H1 (cell line): ENCODE measurements at regions not wholly inside any gene's neighbourhood (a gene's known extent, or its start where the extent isn't known, plus 50 kb on each side); places are given as distances from the start of the nearest gene placed in this dataset.
A peak's percentile ranks its signal among the peaks of the same experiment; 100 is the strongest.

ENCODE experiments used
- CTCF ChIA-PET: fragments of 300-600 bp; sonication (Branson Sonifier 250); formaldehyde crosslinking; loops from one replicate; lab custom pipeline; 2021; ENCODE audit not compliant: partially characterized antibody; lab: Charles Lee
- POLR2A ChIA-PET: fragments of 300-600 bp; sonication (Branson Sonifier 250); formaldehyde crosslinking; loops from one replicate; lab custom pipeline; 2021; ENCODE audit warnings: inconsistent platforms; ENCODE audit not compliant: partially characterized antibody; lab: Charles Lee
- DNase-seq, 2 experiments: peaks; one replicate each; pipeline versions ENCODE4 v3.0.0 to v3.0.0-alpha.2; 2010 to 2022; ENCODE audit warnings: low spot score in 2 of 2, low read depth in 1 of 2, mixed read lengths in 1 of 2
- FAIRE-seq: peaks from 2 replicates; lab custom pipeline; 2011; peaks lifted over from hg19 to GRCh38; lab: Jason Lieb, UNC
- H2AFZ ChIP-seq: 2 replicates; pipeline ENCODE4 v1.8.1; 2012; ENCODE audit warnings: low read length, inconsistent platforms
- H2AK5ac ChIP-seq: 2 replicates; pipeline ENCODE4 v1.6.1; 2013; ENCODE audit warnings: low read depth, low read length
- H2BK120ac ChIP-seq: replicated peaks from 2 replicates; pipeline ENCODE3; 2013; ENCODE audit warnings: low read depth, low read length, inconsistent platforms
- H2BK12ac ChIP-seq: 2 replicates; pipeline ENCODE4 v1.6.1; 2013; ENCODE audit warnings: low read depth, low read length
- H2BK15ac ChIP-seq: 2 replicates; pipeline ENCODE4 v1.6.1; 2013; ENCODE audit warnings: low read length
- H2BK20ac ChIP-seq: 2 replicates; pipeline ENCODE4 v1.6.1; 2013; ENCODE audit warnings: low read length
- H2BK5ac ChIP-seq: 2 replicates; pipeline ENCODE4 v1.6.1; 2013; ENCODE audit warnings: low read depth, low read length
- H3K14ac ChIP-seq: 2 replicates; pipeline ENCODE4 v1.6.1; 2013; ENCODE audit warnings: inconsistent platforms; ENCODE audit not compliant: insufficient read length
- H3K18ac ChIP-seq: 2 replicates; pipeline ENCODE4 v1.6.1; 2013; ENCODE audit warnings: low read length; ENCODE audit errors: extremely low read depth
- H3K23ac ChIP-seq: 2 replicates; pipeline ENCODE4 v1.6.1; 2013; ENCODE audit warnings: inconsistent platforms; ENCODE audit not compliant: insufficient read length
- H3K23me2 ChIP-seq: 2 replicates; pipeline ENCODE4 v1.6.1; 2013; ENCODE audit warnings: low read depth, low read length
- H3K27ac ChIP-seq: 2 replicates; pipeline ENCODE4 v1.6.1; 2011; ENCODE audit warnings: low read depth, low read length, inconsistent platforms
- H3K27me3 ChIP-seq, 4 experiments: replicated peaks in 1 of 4; 1 replicate in 1 of 4; 2 replicates in 3 of 4; pipeline versions ENCODE4 v1.6.1 to v1.8.1; 2011 to 2013; ENCODE audit warnings: low read length in 3 of 4, mild to moderate bottlenecking in 3 of 4, inconsistent platforms in 2 of 4, mixed read lengths in 2 of 4, moderate library complexity in 1 of 4; ENCODE audit not compliant: control insufficient read depth in 3 of 4, insufficient read depth in 3 of 4; ENCODE audit errors: extremely low read depth in 1 of 4
- H3K36me3 ChIP-seq, 4 experiments: 2 replicates each; pipeline versions ENCODE4 v1.6.1 to v1.8.1; 2011 to 2013; ENCODE audit warnings: mild to moderate bottlenecking in 4 of 4, low read length in 3 of 4, moderate library complexity in 2 of 4, control low read depth in 1 of 4, inconsistent platforms in 1 of 4; ENCODE audit not compliant: insufficient read depth in 4 of 4, control insufficient read depth in 2 of 4
- H3K4ac ChIP-seq: replicated peaks from 2 replicates; pipeline ENCODE3; 2013; ENCODE audit warnings: low read length, low read depth, mixed read lengths, inconsistent platforms; ENCODE audit not compliant: insufficient read length
- H3K4me1 ChIP-seq, 4 experiments: replicated peaks in 1 of 4; 1 replicate in 1 of 4; 2 replicates in 3 of 4; pipeline versions ENCODE4 v1.6.1 to v1.8.1; 2011 to 2013; ENCODE audit warnings: low read length in 3 of 4, inconsistent platforms in 2 of 4, mixed read lengths in 1 of 4; ENCODE audit not compliant: insufficient read depth in 4 of 4, control insufficient read depth in 3 of 4
- H3K4me2 ChIP-seq, 2 experiments: 2 replicates each; pipeline versions ENCODE4 v1.6.1 to v1.8.1; 2011 to 2013; ENCODE audit warnings: low read depth in 2 of 2, low read length in 2 of 2, control low read depth in 1 of 2, inconsistent platforms in 1 of 2, mild to moderate bottlenecking in 1 of 2; ENCODE audit not compliant: insufficient read depth in 1 of 2
- H3K4me3 ChIP-seq, 4 experiments: fragments of 200-600, 300-600 bp in 1 of 4; sonication (generic), shearing (Covaris generic), sonication (Bioruptor Twin) in 1 of 4; 2 replicates each; pipeline versions ENCODE4 v1.5.1 to v1.8.1; 2011 to 2016; ENCODE audit warnings: low read length in 4 of 4, low read depth in 3 of 4, control low read depth in 2 of 4, inconsistent platforms in 2 of 4, mild to moderate bottlenecking in 2 of 4, mixed read lengths in 1 of 4, moderate library complexity in 1 of 4; ENCODE audit not compliant: insufficient read depth in 2 of 4; ENCODE audit errors: extremely low read depth in 1 of 4
- H3K56ac ChIP-seq: replicated peaks from 2 replicates; pipeline ENCODE3; 2013; ENCODE audit warnings: low read depth, mild to moderate bottlenecking, mixed read lengths, low read length, inconsistent platforms; ENCODE audit not compliant: insufficient read length
- H3K79me1 ChIP-seq: 2 replicates; pipeline ENCODE4 v1.6.1; 2013; ENCODE audit warnings: low read depth, low read length, control low read depth
- H3K79me2 ChIP-seq, 2 experiments: 2 replicates each; pipeline versions ENCODE4 v1.6.1 to v1.8.1; 2012 to 2013; ENCODE audit warnings: low read length in 2 of 2, mild to moderate bottlenecking in 2 of 2, inconsistent platforms in 1 of 2; ENCODE audit not compliant: insufficient read depth in 2 of 2, control insufficient read depth in 1 of 2
- H3K9ac ChIP-seq, 4 experiments: replicated peaks in 1 of 4; 1 replicate in 1 of 4; 2 replicates in 3 of 4; pipeline versions ENCODE4 v1.6.1 to v1.8.1; 2011 to 2013; ENCODE audit warnings: low read depth in 3 of 4, low read length in 3 of 4, control low read depth in 2 of 4, mild to moderate bottlenecking in 2 of 4, moderate library complexity in 2 of 4, inconsistent platforms in 1 of 4; ENCODE audit errors: extremely low read depth in 1 of 4
- H3K9me3 ChIP-seq, 2 experiments: 2 replicates each; pipeline versions ENCODE4 v1.6.1 to v1.8.1; 2012 to 2013; ENCODE audit warnings: mild to moderate bottlenecking in 2 of 2, moderate library complexity in 2 of 2, control low read depth in 1 of 2, inconsistent platforms in 1 of 2, low read depth in 1 of 2, low read length in 1 of 2, mixed read lengths in 1 of 2; ENCODE audit not compliant: insufficient read depth in 2 of 2
- H4K20me1 ChIP-seq, 2 experiments: replicated peaks in 1 of 2; 2 replicates each; pipeline versions ENCODE3 to v1.8.1; 2011 to 2013; ENCODE audit warnings: inconsistent platforms in 2 of 2, low read length in 2 of 2, mild to moderate bottlenecking in 1 of 2; ENCODE audit not compliant: insufficient read depth in 2 of 2, control insufficient read depth in 1 of 2
- H4K5ac ChIP-seq: 2 replicates; pipeline ENCODE4 v1.6.1; 2013; ENCODE audit warnings: low read length, low read depth, mixed read lengths, inconsistent platforms; ENCODE audit not compliant: insufficient read length
- H4K8ac ChIP-seq: 2 replicates; pipeline ENCODE4 v1.8.0; 2013; ENCODE audit warnings: mild to moderate bottlenecking, moderate library complexity, low read length, inconsistent platforms; ENCODE audit not compliant: insufficient read depth; ENCODE audit errors: extremely low read depth
- H4K91ac ChIP-seq: replicated peaks from 2 replicates; pipeline ENCODE3; 2013; ENCODE audit warnings: low read length, mixed read lengths, inconsistent platforms; ENCODE audit not compliant: insufficient read length
- BRCA1 ChIP-seq: IDR thresholded peaks from 2 replicates; pipeline ENCODE4 v1.6.1; 2012; ENCODE audit warnings: low read depth, low read length, improper control_type of control experiment
- EGR1 ChIP-seq: IDR thresholded peaks from 2 replicates; pipeline ENCODE4 v1.6.1; 2011; ENCODE audit warnings: low read depth, low read length, borderline replicate concordance
- EP300 ChIP-seq, 2 experiments: IDR thresholded peaks; 1 replicate in 1 of 2; 2 replicates in 1 of 2; pipeline ENCODE4 v1.6.1; 2011 to 2012; ENCODE audit warnings: low read depth in 2 of 2, low read length in 2 of 2, mild to moderate bottlenecking in 2 of 2, borderline replicate concordance in 1 of 2, inconsistent platforms in 1 of 2, moderate library complexity in 1 of 2
- HDAC2 ChIP-seq, 2 experiments: fragments of 300-600 bp in 1 of 2; sonication (generic) in 1 of 2; IDR thresholded peaks; 2 replicates each; pipeline ENCODE4 v1.6.1; 2011 to 2012; ENCODE audit warnings: low read depth in 2 of 2, low read length in 2 of 2, mild to moderate bottlenecking in 2 of 2, moderate library complexity in 2 of 2, borderline replicate concordance in 1 of 2, inconsistent platforms in 1 of 2
- JUND ChIP-seq: IDR thresholded peaks from 2 replicates; pipeline ENCODE4 v1.6.1; 2011; ENCODE audit warnings: mild to moderate bottlenecking, improper control_type of control experiment, low read length
- KDM5A ChIP-seq: fragments of 200-600 bp; IDR thresholded peaks from 2 replicates; pipeline ENCODE4 v1.7.1; 2012; ENCODE audit warnings: mild to moderate bottlenecking, low read length, inconsistent platforms, mixed read lengths
- RAD21 ChIP-seq, 2 experiments: IDR thresholded peaks in 1 of 2; conservative IDR thresholded peaks in 1 of 2; 2 replicates each; pipeline ENCODE4 v1.6.1; 2011; ENCODE audit warnings: low read depth in 2 of 2, low read length in 2 of 2, improper control_type of control experiment in 1 of 2, inconsistent platforms in 1 of 2, mild to moderate bottlenecking in 1 of 2, moderate library complexity in 1 of 2
- SP4 ChIP-seq: IDR thresholded peaks from 2 replicates; pipeline ENCODE4 v1.6.1; 2012; ENCODE audit warnings: low read length, inconsistent platforms
- SRF ChIP-seq: IDR thresholded peaks from 2 replicates; pipeline ENCODE4 v1.6.1; 2011; ENCODE audit warnings: mild to moderate bottlenecking, low read depth, low read length, moderate library complexity

DNA sequence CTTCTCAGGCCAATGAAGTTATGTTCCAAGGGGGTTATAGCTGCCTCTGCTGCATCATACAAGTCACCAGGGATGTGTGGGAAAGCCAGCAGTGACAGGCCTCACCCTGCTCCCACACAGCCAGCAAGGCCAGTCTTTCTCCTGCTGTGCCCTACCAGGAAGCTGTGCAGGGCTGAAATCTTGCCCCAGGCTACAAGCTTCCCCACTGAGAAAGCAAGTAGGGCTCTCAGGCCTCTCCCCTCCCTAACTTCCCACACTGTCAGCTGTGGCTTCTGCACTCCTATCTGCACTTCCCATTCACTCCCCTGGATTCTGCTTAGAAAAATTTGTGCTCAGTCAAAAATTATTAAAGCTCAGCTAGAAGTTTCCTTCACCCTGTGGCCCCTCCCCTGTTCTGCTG is 611.2 kb upstream of the ZNF608 start:
- Histone ChIP-seq H2BK20ac (peak overlapping the region; percentile 80; the same call in 1 of the 2 replicates), H2AK5ac (no peak overlapping the region), H3K14ac (no peak overlapping the region), H2BK15ac (no peak overlapping the region), H4K5ac (no peak overlapping the region), H3K18ac (no peak overlapping the region), H4K8ac (no peak overlapping the region), H3K4ac (no peak overlapping the region), H3K4me2 (no peak overlapping the region), H2BK5ac (no peak overlapping the region; the same call in 1 of the 2 replicates), H2BK120ac (peak overlapping the region; percentile 43), H3K27me3 (no peaks in the 10 kb centered on the region), H3K27ac (no peak overlapping the region), H3K4me1 (no peaks in the 10 kb centered on the region), H3K23ac (no peak overlapping the region), H4K20me1 (no peaks in the 10 kb centered on the region), H2AFZ (no peak overlapping the region), H3K79me1 (no peaks in the 10 kb centered on the region), H3K56ac (no peak overlapping the region), H4K91ac (no peak overlapping the region), H3K23me2 (no peaks in the 10 kb centered on the region), H3K9ac (no peak overlapping the region), H3K36me3 (no peaks in the 10 kb centered on the region), H3K4me3 (no peak overlapping the region), H3K9me3 (no peaks in the 10 kb centered on the region), H2BK12ac (no peak overlapping the region), H3K79me2 (no peaks in the 10 kb centered on the region)
- TF ChIP-seq EP300 (IDR thresholded peaks at IDR 0.05; ENCODE audit: borderline replicate concordance in 1 of 2, low read depth in 2 of 2, low read length in 2 of 2) (no peak), SRF (no peak), HDAC2 (IDR thresholded peaks at IDR 0.05; ENCODE audit: borderline replicate concordance in 1 of 2, low read depth in 2 of 2, low read length in 2 of 2) (no peak), RAD21 (IDR thresholded peaks at IDR 0.05 in 1 of 2, conservative IDR thresholded peaks at IDR 0.05 in 1 of 2; ENCODE audit: low read depth in 2 of 2, low read length in 2 of 2) (no peak), JUND (no peak), SP4 (no peak), BRCA1 (no peak), EGR1 (no peak), KDM5A (no peak)
- CTCF ChIA-PET: interaction anchor here (1.3 kb wide), 1 partner anchor 15 kb away, joined by 4 read pairs; no protein-coding TSS in a partner anchor
- DNase-seq (no peak), FAIRE-seq (no peak)
- POLR2A ChIA-PET: no interaction called here
